ENCODE measurements at regions not wholly inside any gene's neighbourhood (a gene's known extent, or its start where the extent isn't known, plus 50 kb on each side); places are given as distances from the start of the nearest gene placed in this dataset.

- no peak for DNase-seq (ENCODE audit: extremely low read depth, low read depth)
- TF ChIP-seq CTCF (IDR thresholded peaks at IDR 0.05; ENCODE audit: low read depth, low read length), result no peak
Observed at GRCh38 chr13:87358319-87358718, 312.9 kb upstream of the SLITRK5 start.

- DNase-seq (ENCODE audit: extremely low read depth, low read depth), result no peak
Observed at GRCh38 chr13:87361216-87361615, 310.0 kb upstream of the SLITRK5 start.

GRCh38 chr13:87368639-87369038, 302.5 kb upstream of the SLITRK5 start:
- no peak for TF ChIP-seq CTCF (IDR thresholded peaks at IDR 0.05; ENCODE audit: low read depth, low read length)
- DNase-seq (ENCODE audit: extremely low read depth, low read depth), result no peak

More at GRCh38 chr13:87361216-87361615, 310.0 kb upstream of the SLITRK5 start:
- no peak for TF ChIP-seq CTCF (IDR thresholded peaks at IDR 0.05; ENCODE audit: low read depth, low read length)

- no peak for DNase-seq (ENCODE audit: extremely low read depth, low read depth)
- no peak for TF ChIP-seq CTCF (IDR thresholded peaks at IDR 0.05; ENCODE audit: low read depth, low read length)
Observed at GRCh38 chr13:87376081-87376480, 295.1 kb upstream of the SLITRK5 start.

GRCh38 chr13:87384099-87384498, 287.1 kb upstream of the SLITRK5 start:
- no peak for DNase-seq (ENCODE audit: extremely low read depth, low read depth)
- no peak for TF ChIP-seq CTCF (IDR thresholded peaks at IDR 0.05; ENCODE audit: low read depth, low read length)

GRCh38 chr13:87393358-87393757, 277.8 kb upstream of the SLITRK5 start:
- DNase-seq (ENCODE audit: extremely low read depth, low read depth), result no peak
- no peak for TF ChIP-seq CTCF (IDR thresholded peaks at IDR 0.05; ENCODE audit: low read depth, low read length)

- DNase-seq (ENCODE audit: extremely low read depth, low read depth), result no peak
- TF ChIP-seq CTCF (IDR thresholded peaks at IDR 0.05; ENCODE audit: low read depth, low read length), result no peak
Observed at GRCh38 chr13:87398047-87398446, 273.1 kb upstream of the SLITRK5 start.

Data from AG09319 (cell line).